Neural cell (in vitro differentiated cells): ENCODE measurements at regions not wholly inside any gene's neighbourhood (a gene's known extent, or its start where the extent isn't known, plus 50 kb on each side); places are given as distances from the start of the nearest gene placed in this dataset.

Experiments
- EZH2 ChIP-seq: fragments of 200-600, 300-800 bp; shearing (Covaris generic), sonication (generic); IDR thresholded peaks from 2 replicates; pipeline ENCODE4 v1.6.1; 2014; ENCODE audit warnings: antibody characterized with exemption, low read length, borderline replicate concordance, mild to moderate bottlenecking; ENCODE audit not compliant: insufficient read depth, poor library complexity, severe bottlenecking
- MXI1 ChIP-seq: fragments of 450-650 bp; conservative IDR thresholded peaks from 2 replicates; pipeline ENCODE4 v1.6.1; 2014; ENCODE audit warnings: antibody characterized with exemption, mild to moderate bottlenecking; ENCODE audit not compliant: poor library complexity, severe bottlenecking
- POLR2AphosphoS5 ChIP-seq: IDR thresholded peaks from 2 replicates; pipeline ENCODE4 v1.6.1; 2012
- RAD21 ChIP-seq: fragments of 450-650 bp; conservative IDR thresholded peaks from 2 replicates; pipeline ENCODE4 v1.6.1; 2014; ENCODE audit warnings: antibody characterized with exemption, mild to moderate bottlenecking, moderate library complexity
- TF ChIP-seq, protein P1 (sequence below): fragments of 450-650 bp; IDR thresholded peaks from 2 replicates; pipeline ENCODE4 v1.5.1; 2014; ENCODE audit warnings: antibody characterized with exemption, mild to moderate bottlenecking, moderate library complexity; ENCODE audit not compliant: poor library complexity, severe bottlenecking

DNA sequence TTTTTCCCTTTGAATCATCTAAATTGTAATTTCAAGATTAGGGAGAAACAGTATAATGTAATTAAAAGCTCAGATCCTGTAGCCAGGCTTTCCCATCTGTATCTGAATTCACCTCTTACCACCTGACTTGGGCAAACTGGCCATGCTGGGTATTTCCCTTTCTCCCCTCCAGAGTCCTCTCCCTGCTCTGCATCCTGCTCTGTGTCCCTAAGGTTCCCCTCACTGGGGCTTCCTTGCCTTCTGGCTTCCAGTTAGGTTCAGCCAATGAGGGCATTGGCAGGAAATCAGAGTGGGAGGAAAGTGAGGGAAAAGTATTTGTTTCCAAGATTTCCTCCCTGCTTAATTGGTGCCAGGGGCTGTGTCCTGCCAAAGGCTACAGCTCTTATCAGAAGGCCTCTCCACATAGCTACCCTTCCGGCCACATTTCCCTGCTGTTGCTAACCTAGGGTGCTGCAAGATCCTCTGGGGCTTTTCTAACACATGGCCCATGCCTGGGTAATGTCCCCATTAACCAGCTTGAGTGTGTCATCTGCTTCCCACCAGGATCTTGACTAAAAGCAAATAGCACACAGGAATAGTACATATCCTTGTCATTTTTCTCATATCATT is 51.0 kb upstream of the MPDZ start:
- TF ChIP-seq, protein P1, sequence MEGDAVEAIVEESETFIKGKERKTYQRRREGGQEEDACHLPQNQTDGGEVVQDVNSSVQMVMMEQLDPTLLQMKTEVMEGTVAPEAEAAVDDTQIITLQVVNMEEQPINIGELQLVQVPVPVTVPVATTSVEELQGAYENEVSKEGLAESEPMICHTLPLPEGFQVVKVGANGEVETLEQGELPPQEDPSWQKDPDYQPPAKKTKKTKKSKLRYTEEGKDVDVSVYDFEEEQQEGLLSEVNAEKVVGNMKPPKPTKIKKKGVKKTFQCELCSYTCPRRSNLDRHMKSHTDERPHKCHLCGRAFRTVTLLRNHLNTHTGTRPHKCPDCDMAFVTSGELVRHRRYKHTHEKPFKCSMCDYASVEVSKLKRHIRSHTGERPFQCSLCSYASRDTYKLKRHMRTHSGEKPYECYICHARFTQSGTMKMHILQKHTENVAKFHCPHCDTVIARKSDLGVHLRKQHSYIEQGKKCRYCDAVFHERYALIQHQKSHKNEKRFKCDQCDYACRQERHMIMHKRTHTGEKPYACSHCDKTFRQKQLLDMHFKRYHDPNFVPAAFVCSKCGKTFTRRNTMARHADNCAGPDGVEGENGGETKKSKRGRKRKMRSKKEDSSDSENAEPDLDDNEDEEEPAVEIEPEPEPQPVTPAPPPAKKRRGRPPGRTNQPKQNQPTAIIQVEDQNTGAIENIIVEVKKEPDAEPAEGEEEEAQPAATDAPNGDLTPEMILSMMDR, result no peak
- TF ChIP-seq RAD21 (no peak), MXI1 (no peak), POLR2AphosphoS5 (no peak), EZH2 (no peak)
